Amniotic stem cell (primary cell): ENCODE measurements at regions not wholly inside any gene's neighbourhood (a gene's known extent, or its start where the extent isn't known, plus 50 kb on each side); places are given as distances from the start of the nearest gene placed in this dataset.
"Not testable (repeated sequence)": the region's sequence is repeated elsewhere in the genome, so short reads cannot be mapped to it uniquely, and the experiment has no call there.

ENCODE experiments used
- DNase-seq: peaks from one replicate; lab custom pipeline; 2025; lab: John Stamatoyannopoulos, UW

DNA sequence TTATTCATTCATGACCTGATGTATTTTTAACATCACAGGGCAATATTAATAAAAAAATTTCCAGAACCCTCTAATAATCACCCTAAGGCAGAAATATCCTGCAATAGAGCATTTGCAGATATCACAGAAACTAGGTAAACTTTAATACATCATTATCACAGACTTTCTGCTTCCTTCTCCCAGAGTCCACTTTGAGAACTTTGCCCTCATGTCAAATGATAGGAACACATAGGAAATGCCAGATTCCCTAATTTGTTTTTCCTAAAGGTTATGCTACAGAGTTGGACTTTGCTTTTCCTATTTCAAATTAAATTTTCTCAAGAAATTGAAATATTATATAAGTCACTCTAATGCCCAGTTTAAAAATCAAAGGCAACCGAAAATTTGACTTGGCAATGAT is 352.8 kb upstream of the LRP1B start:
- DNase-seq: no peak

DNA sequence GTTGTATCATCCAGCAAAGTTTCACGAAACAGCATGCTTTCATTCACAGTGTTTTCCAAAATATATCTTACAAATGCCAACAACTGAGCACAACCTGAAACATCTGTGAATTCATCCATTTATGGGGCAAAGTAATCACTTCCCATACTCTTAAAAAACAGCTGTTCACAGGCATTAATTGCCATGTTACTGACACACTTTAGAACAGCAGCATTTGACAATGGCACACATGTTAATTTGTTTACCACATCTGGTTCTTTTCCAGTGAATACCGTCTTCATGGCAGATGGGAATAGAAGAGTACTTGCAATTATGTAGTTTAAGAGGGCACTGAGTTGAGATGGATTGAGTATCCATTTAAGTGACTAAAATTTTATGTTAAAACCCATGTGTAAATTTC is 347.4 kb upstream of the LRP1B start:
- DNase-seq: no peak

DNA sequence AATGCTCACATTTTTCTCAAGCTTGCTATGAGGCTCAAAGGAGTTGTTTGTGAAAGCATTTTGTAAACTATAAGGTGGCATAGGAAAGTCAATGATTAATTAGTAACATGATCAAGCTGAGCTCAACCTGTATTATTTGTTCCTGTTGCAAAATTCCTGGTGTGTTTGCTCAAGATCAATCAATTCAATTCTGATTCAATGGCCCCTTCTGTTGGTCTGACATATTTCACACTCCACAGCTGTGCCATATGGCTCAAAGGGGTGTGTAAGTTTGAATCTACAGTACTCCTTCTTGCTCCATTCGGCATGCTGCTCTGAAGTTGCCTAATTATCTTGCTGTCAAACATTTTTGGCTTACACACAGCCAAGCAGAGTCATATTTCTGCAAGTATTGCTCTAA is 341.6 kb upstream of the LRP1B start:
- DNase-seq: no peak

DNA sequence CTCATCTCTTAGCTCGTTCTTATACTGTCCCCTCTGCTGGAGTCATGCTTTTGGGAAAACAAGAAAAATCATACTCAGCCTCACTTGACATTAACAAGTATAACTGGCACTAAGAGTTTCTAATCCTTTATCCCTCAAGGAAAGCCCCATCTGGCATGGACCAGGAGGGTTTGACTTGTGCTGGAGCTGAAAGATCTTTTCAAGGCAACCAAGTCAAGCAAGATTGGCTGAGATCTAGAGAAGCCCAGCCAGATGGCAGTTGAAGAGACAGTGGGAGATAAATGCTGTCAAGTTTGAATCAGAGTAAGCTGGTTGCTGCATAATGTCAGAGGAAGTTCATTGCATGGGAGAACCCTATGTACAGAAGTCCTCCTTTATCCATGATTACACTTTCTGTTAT is 336.5 kb upstream of the LRP1B start:
- DNase-seq: no peak

DNA sequence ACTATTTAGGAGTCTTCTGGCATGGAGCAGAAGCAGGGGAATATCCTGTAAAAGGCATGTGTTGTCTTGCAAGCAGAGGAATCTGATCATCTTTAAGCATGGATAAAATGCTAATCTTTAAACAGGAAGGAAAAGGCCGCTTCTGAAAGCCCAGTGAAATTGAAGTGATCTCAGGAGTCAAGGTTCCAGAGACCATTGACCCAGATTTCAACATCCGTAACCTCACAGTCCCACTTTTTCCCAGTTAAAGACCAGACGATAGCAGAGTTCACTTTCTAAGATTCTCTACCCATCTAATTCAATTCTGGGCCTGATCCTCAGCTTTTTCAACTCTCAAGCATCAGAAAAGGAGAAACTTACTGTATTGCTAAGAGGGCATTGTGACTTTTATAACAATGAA is 332.2 kb upstream of the LRP1B start:
- no peak for DNase-seq

DNA sequence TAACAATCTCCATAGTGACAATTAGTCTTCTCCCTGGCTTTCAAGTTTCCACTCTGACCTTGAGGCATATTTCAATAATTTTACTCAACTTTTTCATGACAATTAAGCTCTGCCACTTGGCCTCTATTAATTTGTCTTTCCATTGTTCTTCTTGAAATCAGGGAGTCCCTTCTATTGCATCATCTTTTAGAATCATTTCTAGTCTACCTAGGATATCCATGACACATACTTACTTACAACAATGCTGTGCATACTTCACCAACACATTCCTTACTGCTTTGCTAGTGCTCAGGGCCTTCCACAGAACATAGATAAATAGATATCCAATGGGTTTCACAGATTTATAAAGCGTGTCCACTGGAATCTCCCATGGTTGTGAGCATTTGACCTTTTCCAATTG is 331.5 kb upstream of the LRP1B start:
- no peak for DNase-seq

DNA sequence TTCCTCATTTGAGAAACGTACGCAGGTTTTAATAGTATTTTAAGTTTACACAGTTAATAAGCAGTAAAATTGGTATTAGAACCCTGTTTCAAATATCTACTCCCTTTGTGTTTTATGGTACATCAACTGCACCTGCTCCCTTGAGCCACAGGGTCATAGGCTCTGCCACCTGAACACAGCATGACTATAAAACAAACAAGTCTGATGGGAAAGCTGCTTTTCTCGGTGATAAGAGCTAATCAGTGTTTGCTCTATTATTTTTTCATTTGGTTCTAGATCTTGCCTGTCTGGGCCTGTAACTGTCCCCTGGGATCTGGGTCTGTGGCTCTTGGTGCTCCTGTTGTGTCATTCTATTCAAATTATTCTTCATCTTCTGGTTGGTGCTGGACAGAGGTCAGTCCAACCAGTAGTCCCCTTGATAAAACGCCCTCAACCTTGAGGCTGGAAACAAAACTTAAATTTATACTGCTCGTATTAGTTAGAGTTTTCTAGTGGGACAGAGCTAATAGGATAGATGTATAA is 314.8 kb upstream of the LRP1B start:
- DNase-seq: no peak

DNA sequence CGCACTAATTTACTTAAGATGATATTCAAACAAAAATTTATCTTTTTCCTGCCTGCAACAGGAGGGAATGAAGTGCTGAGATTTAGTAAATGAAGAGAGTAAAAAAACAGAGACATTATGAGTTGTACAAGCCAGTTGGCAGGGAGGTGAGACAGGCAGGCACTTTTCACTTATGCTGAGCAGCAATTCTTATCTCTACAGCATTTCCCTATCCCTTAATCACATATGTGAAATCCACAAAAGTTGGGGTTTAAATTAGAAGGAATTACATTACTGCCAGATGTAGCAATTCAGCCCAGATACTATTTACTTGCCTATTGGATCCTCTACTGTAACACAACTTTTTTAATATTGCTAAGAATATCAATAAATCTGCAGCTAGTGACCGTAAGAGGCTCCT is 314.2 kb upstream of the LRP1B start:
- no peak for DNase-seq

DNA sequence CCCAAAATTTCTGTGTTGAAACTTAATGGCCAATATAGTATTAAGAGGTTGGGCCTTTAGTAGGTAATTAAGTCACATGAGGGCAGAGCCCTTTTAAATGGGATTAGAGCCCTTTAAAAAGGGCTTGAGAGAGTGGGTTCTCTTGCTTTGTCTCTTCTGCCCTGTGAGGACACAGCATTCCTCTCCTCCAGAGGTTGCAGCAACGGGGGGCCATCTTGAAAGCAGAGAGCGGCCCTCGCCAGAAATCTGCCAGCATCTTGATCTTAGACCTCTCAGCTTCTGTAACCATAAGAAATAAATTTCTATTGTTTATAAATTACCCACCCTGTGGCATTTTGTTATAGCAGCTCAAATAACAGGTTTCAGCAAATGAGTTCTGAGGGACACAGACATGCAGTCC is 305.0 kb upstream of the LRP1B start:
- DNase-seq: no peak

DNA sequence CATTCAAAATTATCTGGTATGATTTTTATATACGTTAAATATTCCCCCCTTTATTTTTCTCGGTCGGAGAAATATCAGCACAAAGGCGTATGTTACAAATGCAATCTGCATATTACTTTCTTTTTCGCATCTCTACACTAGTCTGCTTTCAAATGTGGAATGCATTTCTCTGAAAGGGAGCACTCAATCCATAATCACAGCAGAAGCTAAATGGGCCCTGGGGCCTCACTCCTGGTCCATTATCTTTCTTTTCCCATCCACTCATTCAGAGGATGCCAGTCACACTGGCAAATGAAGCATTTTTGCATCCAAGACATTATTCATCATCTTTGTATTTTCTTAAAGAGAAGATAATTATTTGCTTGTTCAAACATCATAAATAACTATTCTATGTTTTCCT is 295.2 kb upstream of the LRP1B start:
- DNase-seq: no peak

DNA sequence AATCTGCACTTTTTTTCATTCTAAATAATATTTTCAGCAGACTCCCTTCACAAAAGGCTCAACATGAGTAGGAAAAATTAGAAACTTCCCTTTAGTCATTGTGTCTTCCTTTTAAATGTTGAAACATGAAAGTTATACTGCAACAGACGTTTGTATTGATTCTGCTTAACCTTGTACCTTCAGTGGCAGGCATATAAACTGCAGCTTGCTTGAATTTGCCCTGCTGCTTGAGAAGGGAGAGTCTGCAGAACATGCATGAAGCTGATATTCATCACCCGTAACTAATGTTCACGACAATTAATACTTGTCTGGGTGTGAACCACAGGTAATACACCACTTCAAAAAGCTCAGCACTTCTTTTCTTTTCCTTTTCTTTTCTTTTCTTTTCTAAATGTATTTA is 294.7 kb upstream of the LRP1B start:
- no peak for DNase-seq

DNA sequence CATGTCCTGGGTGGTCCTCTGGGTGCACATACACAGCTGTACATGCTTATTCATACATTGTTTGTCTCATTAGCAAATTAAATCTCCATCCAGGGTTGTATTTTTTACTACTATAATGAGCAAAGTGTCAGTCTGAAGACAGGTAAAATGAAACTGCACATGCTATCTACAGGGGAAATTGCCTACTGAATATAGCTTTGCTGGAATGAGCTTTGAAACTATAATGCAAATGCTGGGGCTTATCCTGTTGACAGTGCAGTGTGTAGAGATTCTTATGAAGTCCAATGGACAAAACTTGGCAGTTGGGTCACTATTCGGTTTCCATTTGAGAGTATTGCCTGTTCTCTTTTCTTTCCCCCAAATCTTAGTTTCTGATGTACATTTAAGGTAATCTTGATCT is 292.8 kb upstream of the LRP1B start:
- DNase-seq: no peak

DNA sequence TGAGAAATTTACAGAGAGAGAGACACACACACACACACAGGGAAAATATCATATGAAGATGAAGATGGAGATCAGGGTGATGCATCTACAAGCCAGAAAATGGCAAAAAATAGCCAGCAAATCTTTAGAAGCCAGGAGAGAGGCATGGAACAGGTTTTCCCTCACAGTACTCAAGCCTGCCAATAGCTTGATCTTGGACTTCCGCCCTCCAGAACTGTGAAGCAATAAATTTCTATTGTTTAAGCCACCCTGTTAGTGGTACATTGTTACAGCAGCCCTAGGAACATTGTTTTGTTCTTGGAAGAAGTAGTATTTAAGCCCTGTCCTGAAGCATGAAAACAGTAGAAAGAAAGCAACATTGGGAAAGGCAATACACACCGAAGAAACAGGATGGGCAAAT is 292.0 kb upstream of the LRP1B start:
- no peak for DNase-seq

DNA sequence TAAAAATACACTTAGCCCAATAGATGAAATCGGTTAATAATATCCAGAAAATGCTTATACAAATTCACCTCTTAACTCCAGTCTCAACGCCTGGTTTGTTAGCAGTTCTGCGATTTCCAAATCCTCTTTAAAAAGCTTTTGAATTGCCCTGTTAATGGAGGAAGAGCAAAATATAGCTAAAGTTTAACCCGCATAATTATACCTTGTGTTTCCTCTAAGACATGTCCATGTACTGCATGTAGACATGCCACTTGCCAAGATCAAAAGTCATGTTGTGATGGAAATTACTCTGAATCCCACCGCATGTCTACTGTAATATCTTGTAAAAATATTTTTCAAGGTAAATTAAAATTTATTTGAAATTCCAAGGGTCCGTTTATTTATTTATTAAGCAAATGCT is 291.2 kb upstream of the LRP1B start:
- no peak for DNase-seq

DNA sequence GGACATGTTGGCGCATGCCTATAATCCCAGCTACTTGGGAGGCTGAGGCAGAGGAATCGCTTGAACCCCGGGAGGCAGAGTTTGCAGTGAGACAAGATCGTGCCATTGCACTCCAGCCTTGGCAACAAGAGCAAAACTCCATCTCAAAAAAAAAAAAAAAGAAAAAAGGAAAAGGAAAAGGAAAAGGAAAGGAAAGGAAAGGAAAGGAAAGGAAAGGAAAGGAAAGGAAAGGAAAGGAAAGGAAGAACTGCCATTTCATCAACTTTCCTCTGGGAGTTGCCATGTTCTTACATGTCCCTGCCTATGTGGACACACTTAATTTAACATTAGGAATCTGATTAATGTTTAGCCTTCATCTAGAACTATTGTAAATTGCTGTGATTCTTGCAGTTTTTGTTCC is 287.9 kb upstream of the LRP1B start:
- DNase-seq: not testable (repeated sequence)

DNA sequence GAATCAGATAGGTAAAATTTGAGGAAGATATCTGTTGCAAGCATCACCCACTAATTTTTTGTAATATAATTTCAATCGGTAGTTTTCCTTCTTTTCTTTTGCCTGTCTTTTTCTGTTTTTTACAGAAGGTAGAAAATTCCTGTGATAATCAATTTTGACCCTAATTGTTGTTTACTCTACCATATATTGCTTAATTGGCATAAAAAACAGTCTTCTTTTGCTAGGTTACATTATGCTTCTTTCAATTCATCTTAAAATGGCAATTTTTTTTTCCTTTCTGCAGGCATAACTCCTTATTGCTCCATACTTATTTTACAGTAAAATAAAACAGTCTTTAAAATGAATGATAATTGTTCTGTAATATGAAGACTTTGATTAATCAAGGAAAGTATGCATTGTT is 286.2 kb upstream of the LRP1B start:
- no peak for DNase-seq

DNA sequence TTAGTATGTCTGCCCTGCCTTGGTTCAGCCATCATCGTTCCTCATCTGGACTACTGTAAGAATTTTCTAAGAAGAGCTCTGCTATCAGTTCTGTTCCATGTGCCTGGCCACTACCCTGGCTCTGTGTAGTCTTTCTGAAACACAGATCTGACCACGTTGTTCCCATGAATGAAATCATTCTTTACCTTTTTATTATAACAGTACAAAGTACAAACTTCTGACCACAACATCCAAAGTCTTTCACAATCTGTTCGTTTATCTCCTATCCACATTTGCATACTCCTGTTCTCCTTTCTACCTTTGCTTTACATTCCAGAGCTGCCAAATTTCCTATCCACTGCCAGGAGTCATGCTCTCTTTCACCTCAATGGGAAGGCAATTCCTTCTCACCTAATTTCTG is 284.6 kb upstream of the LRP1B start:
- no peak for DNase-seq

DNA sequence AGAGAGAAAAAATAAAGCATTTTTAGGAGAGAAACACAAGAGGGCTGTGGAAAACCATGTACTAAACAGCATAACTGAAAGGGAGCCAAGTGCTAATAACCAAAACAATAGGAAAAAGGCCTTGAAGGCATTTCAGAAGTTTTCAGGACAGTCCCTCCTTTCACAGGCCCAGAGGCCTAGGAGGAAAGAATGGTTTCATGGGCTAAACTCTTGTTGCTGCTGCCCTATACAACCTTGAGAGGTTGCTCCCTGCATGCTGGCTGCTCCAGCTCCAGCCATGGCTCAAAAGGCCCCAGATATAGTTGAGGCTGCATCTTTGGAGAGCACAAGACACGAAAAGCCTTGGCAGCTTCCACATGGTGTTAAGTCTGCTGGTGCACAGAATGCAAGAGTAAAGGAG is 267.4 kb upstream of the LRP1B start:
- DNase-seq: no peak

DNA sequence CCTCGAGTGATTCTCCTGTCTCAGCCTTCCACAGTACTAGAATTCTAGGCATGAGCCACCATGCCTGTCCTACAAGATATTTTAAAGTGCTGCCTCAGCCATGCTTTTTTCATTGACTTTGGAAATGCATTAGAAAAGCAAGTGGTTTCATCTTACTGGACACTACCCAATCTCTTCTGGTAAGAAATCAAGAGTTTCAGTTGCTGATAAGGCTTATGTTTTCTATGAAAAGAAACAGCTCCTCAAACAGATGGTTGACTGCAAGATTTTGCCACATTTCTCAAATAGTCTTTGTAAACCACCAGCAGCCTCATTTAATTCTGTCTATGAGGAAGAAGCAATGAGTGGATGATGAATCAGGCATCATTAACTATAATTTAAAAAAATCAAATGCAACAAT is 264.5 kb upstream of the LRP1B start:
- DNase-seq: no peak

DNA sequence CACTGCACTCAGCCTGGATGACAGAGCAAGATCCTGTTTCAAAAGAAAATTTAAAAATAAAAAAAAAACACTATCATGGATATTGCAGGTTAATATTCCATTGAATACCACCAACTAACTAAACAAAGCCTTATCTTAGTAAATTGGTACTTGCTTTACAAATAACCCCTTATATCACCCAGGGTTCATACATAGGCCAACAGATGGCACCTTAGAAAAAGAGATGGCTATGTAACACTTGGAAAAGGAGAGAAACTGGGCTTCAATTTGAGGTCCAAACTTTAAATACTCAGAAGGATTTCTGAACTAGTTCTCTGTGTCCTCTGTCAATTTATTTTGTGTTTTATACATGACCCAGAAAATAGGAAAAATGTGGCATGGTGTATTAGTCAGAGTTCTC is 249.6 kb upstream of the LRP1B start:
- DNase-seq: no peak

DNA sequence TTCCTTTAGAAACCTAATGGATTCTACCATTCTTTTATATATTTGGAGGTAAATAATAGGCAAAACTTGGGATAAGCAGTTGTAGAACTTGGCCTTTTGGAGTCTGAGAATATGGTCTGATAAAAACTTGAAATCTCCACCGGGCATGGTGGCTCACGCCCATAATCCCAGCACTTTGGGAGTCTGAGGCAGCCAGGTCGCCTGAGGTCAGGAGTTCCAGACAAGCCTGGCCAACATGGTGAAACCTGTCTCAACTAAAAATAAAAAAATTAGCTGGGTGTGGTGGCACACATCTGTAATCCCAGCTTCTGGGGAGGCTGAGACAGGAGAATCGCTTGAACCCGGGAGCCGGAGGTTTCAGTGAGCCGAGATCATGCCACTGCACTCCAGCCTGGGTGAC is 231.3 kb upstream of the LRP1B start:
- DNase-seq: not testable (repeated sequence)

DNA sequence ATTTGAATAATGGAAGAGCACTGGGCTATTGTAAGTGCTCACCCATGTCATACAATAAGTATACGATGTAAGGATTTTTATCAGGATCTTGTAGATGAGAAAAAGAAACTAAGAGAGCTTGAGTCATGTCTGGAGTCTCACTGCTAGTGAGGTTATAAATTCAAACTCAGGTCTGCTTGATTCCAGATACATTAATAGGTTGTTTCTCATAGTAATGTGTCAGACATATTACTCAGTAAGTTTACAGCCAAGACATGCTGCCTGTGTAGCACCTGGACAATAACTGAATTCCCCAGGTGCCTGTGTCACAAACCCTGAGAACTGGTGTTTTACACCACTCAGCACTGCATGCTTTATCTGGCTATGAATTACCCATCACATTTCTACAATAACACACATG is 216.9 kb upstream of the LRP1B start:
- DNase-seq: no peak

DNA sequence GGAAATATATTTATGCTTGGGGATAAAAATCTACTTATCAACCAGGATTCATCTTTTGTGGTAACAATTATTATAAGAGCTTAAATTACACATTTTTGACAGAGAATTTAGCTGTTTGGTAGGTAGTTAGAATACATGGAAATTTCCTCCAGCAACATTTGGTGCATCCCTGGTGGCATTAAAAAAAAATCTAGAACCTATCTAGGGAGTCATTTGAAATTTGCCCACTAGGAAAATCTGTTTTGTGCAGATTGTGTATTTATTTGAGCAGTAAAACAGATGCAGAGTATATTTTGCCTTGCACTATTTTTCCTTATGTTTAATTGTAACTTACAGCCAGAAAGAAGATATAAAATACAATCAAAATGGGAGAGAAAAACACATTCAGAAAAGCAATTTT is 208.4 kb upstream of the LRP1B start:
- no peak for DNase-seq

DNA sequence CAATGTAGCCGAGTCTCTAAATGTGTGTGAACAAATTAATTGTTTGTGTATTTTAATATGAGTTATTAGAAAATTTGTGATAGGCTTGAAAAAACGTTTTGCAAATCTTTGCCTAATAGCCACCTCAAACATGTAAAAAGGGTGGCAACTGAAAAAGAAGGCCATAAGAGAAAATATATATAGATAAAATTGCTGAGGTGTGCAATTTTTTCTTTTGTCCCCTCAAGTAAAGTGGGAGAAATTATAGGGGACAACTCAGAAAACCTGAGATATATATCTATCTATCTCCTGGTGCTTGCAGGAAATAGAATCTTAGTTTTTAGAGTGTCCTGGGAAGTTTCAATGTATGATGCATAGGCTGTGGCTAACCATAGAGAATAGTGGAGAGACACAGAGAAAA is 201.4 kb upstream of the LRP1B start:
- DNase-seq: no peak

DNA sequence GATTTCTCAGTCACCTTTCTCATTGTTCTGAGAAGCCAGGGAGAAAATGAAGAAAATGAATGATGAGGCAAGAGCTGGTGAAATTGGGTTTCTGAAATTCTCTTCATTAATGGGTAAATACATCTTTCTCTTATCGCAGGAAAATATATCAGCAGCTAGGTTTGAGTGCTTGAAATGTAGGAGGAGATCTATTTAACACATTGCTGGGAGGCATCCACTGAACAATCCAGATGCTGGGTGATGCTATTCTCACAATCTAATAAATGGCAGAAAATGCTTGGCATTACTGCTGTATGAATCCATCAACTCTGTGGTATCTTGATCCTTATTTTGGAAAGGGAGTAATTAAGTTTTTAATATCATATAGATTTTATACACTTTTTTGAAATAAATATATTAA is 199.6 kb upstream of the LRP1B start:
- no peak for DNase-seq
